DND-41 (cell line): ENCODE measurements at regions not wholly inside any gene's neighbourhood (a gene's known extent, or its start where the extent isn't known, plus 50 kb on each side); places are given as distances from the start of the nearest gene placed in this dataset.

Source experiments
- CTCF ChIP-seq: IDR thresholded peaks from 2 replicates; pipeline ENCODE4 v1.5.1; 2012; ENCODE audit warnings: borderline replicate concordance, low read length, moderate library complexity, mild to moderate bottlenecking; ENCODE audit not compliant: poor library complexity, severe bottlenecking; ENCODE audit errors: extremely low read depth
- EZH2 ChIP-seq: IDR thresholded peaks from 3 replicates; pipeline ENCODE4 v1.6.1; 2012; ENCODE audit warnings: borderline replicate concordance, low read depth, mild to moderate bottlenecking, moderate library complexity, low read length, inconsistent platforms; ENCODE audit not compliant: severe bottlenecking

- no peak for TF ChIP-seq CTCF
- TF ChIP-seq EZH2 = no peak
Measured at GRCh38 chr4:152109531-152110509, 349.0 kb upstream of the GATB start.
